ENCODE measurements at regions not wholly inside any gene's neighbourhood (a gene's known extent, or its start where the extent isn't known, plus 50 kb on each side); places are given as distances from the start of the nearest gene placed in this dataset.

- no peak for TF ChIP-seq CTCF (IDR thresholded peaks at IDR 0.05; ENCODE audit: insufficient read depth, low read length, poor library complexity, severe bottlenecking)
- no peaks in the 10 kb centered on the region for H3K36me3 ChIP-seq (ENCODE audit: control insufficient read depth, insufficient read depth, low read length)
- DNase-seq (ENCODE audit: low read depth): no peak
- H3K27me3 ChIP-seq (ENCODE audit: control insufficient read depth, insufficient read depth, low read length): no peaks in the 10 kb centered on the region
- no peak overlapping the region for H3K4me3 ChIP-seq (ENCODE audit: low read depth, low read length)
Measured at GRCh38 chr14:82182646-82183045, 649.0 kb upstream of the SEL1L start.

GRCh38 chr14:82190742-82191141 lies 657.1 kb upstream of the SEL1L start:
- DNase-seq (ENCODE audit: low read depth): no peak
- Histone ChIP-seq H3K27me3 (ENCODE audit: control insufficient read depth, insufficient read depth, low read length) (no peaks in the 10 kb centered on the region), H3K36me3 (ENCODE audit: control insufficient read depth, insufficient read depth, low read length) (no peaks in the 10 kb centered on the region), H3K4me3 (ENCODE audit: low read depth, low read length) (no peak overlapping the region)
- no peak for TF ChIP-seq CTCF (IDR thresholded peaks at IDR 0.05; ENCODE audit: insufficient read depth, low read length, poor library complexity, severe bottlenecking)

- H3K27me3 ChIP-seq (ENCODE audit: control insufficient read depth, insufficient read depth, low read length): no peaks in the 10 kb centered on the region
- no peak for TF ChIP-seq CTCF (IDR thresholded peaks at IDR 0.05; ENCODE audit: insufficient read depth, low read length, poor library complexity, severe bottlenecking)
- no peak overlapping the region for H3K4me3 ChIP-seq (ENCODE audit: low read depth, low read length)
- no peaks in the 10 kb centered on the region for H3K36me3 ChIP-seq (ENCODE audit: control insufficient read depth, insufficient read depth, low read length)
- DNase-seq (ENCODE audit: low read depth): no peak
Measured at GRCh38 chr14:82192387-82192786, 658.7 kb upstream of the SEL1L start.

- Histone ChIP-seq H3K27me3 (ENCODE audit: control insufficient read depth, insufficient read depth, low read length) (no peaks in the 10 kb centered on the region), H3K36me3 (ENCODE audit: control insufficient read depth, insufficient read depth, low read length) (no peaks in the 10 kb centered on the region), H3K4me3 (ENCODE audit: low read depth, low read length) (no peak overlapping the region)
- no peak for DNase-seq (ENCODE audit: low read depth)
- no peak for TF ChIP-seq CTCF (IDR thresholded peaks at IDR 0.05; ENCODE audit: insufficient read depth, low read length, poor library complexity, severe bottlenecking)
Measured at GRCh38 chr14:82223276-82223675, 689.6 kb upstream of the SEL1L start.

- Histone ChIP-seq H3K4me3 (ENCODE audit: low read depth, low read length) (no peak overlapping the region), H3K36me3 (ENCODE audit: control insufficient read depth, insufficient read depth, low read length) (no peaks in the 10 kb centered on the region), H3K27me3 (ENCODE audit: control insufficient read depth, insufficient read depth, low read length) (no peaks in the 10 kb centered on the region)
- TF ChIP-seq CTCF (IDR thresholded peaks at IDR 0.05; ENCODE audit: insufficient read depth, low read length, poor library complexity, severe bottlenecking): no peak
- no peak for DNase-seq (ENCODE audit: low read depth)
Measured at GRCh38 chr14:82224610-82225009, 691.0 kb upstream of the SEL1L start.

- Histone ChIP-seq H3K4me3 (ENCODE audit: low read depth, low read length) (no peak overlapping the region), H3K27me3 (ENCODE audit: control insufficient read depth, insufficient read depth, low read length) (no peaks in the 10 kb centered on the region), H3K36me3 (ENCODE audit: control insufficient read depth, insufficient read depth, low read length) (no peaks in the 10 kb centered on the region)
- DNase-seq (ENCODE audit: low read depth): no peak
- no peak for TF ChIP-seq CTCF (IDR thresholded peaks at IDR 0.05; ENCODE audit: insufficient read depth, low read length, poor library complexity, severe bottlenecking)
Measured at GRCh38 chr14:82230748-82231147, 697.1 kb upstream of the SEL1L start.

Measured in kidney epithelial cell (primary cell).